Mesenchymal stem cell (in vitro differentiated cells and primary cell): ENCODE measurements at regions not wholly inside any gene's neighbourhood (a gene's known extent, or its start where the extent isn't known, plus 50 kb on each side); places are given as distances from the start of the nearest gene placed in this dataset.

ENCODE experiments used
- DNase-seq: peaks from one replicate; pipeline ENCODE4 v3.0.0-alpha.2; 2013
- H2AFZ ChIP-seq: one replicate; pipeline ENCODE4 v1.6.1; 2013; ENCODE audit warnings: low read depth, mild to moderate bottlenecking, control low read depth, inconsistent platforms, low read length, moderate library complexity
- H2AK5ac ChIP-seq: 2 replicates; pipeline ENCODE4 v1.6.1; 2013; ENCODE audit warnings: low read length, moderate library complexity, mild to moderate bottlenecking, inconsistent platforms; ENCODE audit not compliant: severe bottlenecking
- H2BK120ac ChIP-seq: one replicate; pipeline ENCODE4 v1.6.1; 2013; ENCODE audit warnings: low read depth, mild to moderate bottlenecking, inconsistent platforms, low read length, moderate library complexity
- H2BK12ac ChIP-seq, 2 experiments: one replicate each; pipeline ENCODE4 v1.6.1; 2013; ENCODE audit warnings: inconsistent platforms in 2 of 2, low read length in 2 of 2, mild to moderate bottlenecking in 2 of 2, moderate library complexity in 2 of 2, control low read depth in 1 of 2
- H2BK15ac ChIP-seq: one replicate; pipeline ENCODE4 v1.6.1; 2013; ENCODE audit warnings: mild to moderate bottlenecking, low read depth, inconsistent platforms; ENCODE audit not compliant: poor library complexity, severe bottlenecking
- H2BK5ac ChIP-seq: 2 replicates; pipeline ENCODE4 v1.6.1; 2013; ENCODE audit warnings: low read depth, mild to moderate bottlenecking, low read length, control low read depth, inconsistent platforms; ENCODE audit not compliant: poor library complexity, severe bottlenecking
- H3K14ac ChIP-seq, 2 experiments: one replicate each; pipeline ENCODE4 v1.6.1; 2013; ENCODE audit warnings: inconsistent platforms in 2 of 2, low read length in 2 of 2, control low read depth in 1 of 2, mild to moderate bottlenecking in 1 of 2, moderate library complexity in 1 of 2
- H3K18ac ChIP-seq, 2 experiments: one replicate each; pipeline ENCODE4 v1.6.1; 2013; ENCODE audit warnings: inconsistent platforms in 2 of 2, low read length in 2 of 2, control low read depth in 1 of 2, low read depth in 1 of 2, mild to moderate bottlenecking in 1 of 2
- H3K23ac ChIP-seq, 2 experiments: one replicate each; pipeline ENCODE4 v1.6.1; 2013; ENCODE audit warnings: inconsistent platforms in 2 of 2, low read length in 2 of 2, mild to moderate bottlenecking in 2 of 2, moderate library complexity in 2 of 2, control low read depth in 1 of 2
- H3K27ac ChIP-seq: 2 replicates; pipeline ENCODE4 v1.5.1; 2013; ENCODE audit warnings: mild to moderate bottlenecking, moderate library complexity, low read length, control low read depth, inconsistent platforms; ENCODE audit not compliant: poor library complexity, severe bottlenecking
- H3K27me3 ChIP-seq, 2 experiments: 2 replicates each; pipeline versions ENCODE4 v1.6.1 to v1.7.0; 2013; ENCODE audit warnings: low read length in 2 of 2, mild to moderate bottlenecking in 2 of 2, moderate library complexity in 2 of 2, control low read depth in 1 of 2, inconsistent platforms in 1 of 2; ENCODE audit not compliant: control insufficient read depth in 1 of 2, insufficient read depth in 1 of 2
- H3K36me3 ChIP-seq, 2 experiments: 2 replicates each; pipeline versions ENCODE4 v1.6.1 to v1.7.0; 2013; ENCODE audit warnings: low read length in 2 of 2, control low read depth in 1 of 2, inconsistent platforms in 1 of 2, low read depth in 1 of 2, mild to moderate bottlenecking in 1 of 2; ENCODE audit not compliant: insufficient read depth in 2 of 2, control insufficient read depth in 1 of 2
- H3K4ac ChIP-seq, 2 experiments: one replicate each; pipeline ENCODE4 v1.6.1; 2013; ENCODE audit warnings: inconsistent platforms in 2 of 2, low read length in 2 of 2, mild to moderate bottlenecking in 2 of 2, moderate library complexity in 2 of 2, control low read depth in 1 of 2, low read depth in 1 of 2
- H3K4me1 ChIP-seq: 2 replicates; pipeline ENCODE4 v1.6.1; 2013; ENCODE audit warnings: low read depth, low read length, control low read depth; ENCODE audit not compliant: control insufficient read depth, insufficient read depth
- H3K4me2 ChIP-seq: 2 replicates; pipeline ENCODE4 v1.6.1; 2013; ENCODE audit warnings: low read length, mild to moderate bottlenecking, inconsistent platforms; ENCODE audit not compliant: poor library complexity, severe bottlenecking
- H3K4me3 ChIP-seq, 2 experiments: 2 replicates each; pipeline versions ENCODE4 v1.5.1 to v1.7.0; 2013; ENCODE audit warnings: low read length in 2 of 2, mild to moderate bottlenecking in 2 of 2, control low read depth in 1 of 2, low read depth in 1 of 2; ENCODE audit not compliant: insufficient read depth in 1 of 2
- H3K79me1 ChIP-seq: replicated peaks from 2 replicates; pipeline ENCODE4 v1.6.1; 2013; ENCODE audit warnings: mild to moderate bottlenecking, control low read depth, low read length, inconsistent platforms; ENCODE audit not compliant: poor library complexity, severe bottlenecking
- H3K9ac ChIP-seq: 2 replicates; pipeline ENCODE4 v1.7.0; 2013; ENCODE audit warnings: mild to moderate bottlenecking, low read length, moderate library complexity
- H3K9me3 ChIP-seq: 2 replicates; pipeline ENCODE4 v1.7.0; 2013; ENCODE audit warnings: mild to moderate bottlenecking, low read length; ENCODE audit not compliant: control insufficient read depth
- H4K8ac ChIP-seq: one replicate; pipeline ENCODE4 v1.6.1; 2013; ENCODE audit warnings: inconsistent platforms, mild to moderate bottlenecking, low read length, moderate library complexity
- H4K91ac ChIP-seq: one replicate; pipeline ENCODE4 v1.6.1; 2013; ENCODE audit warnings: mild to moderate bottlenecking, low read length, inconsistent platforms
- WGBS: methylation state at CpG from one replicate; pipeline ENCODE4 v1.1.7; 2013; ENCODE audit warnings: mixed read lengths; 5-methylcytosine and 5-hydroxymethylcytosine counted together

DNA sequence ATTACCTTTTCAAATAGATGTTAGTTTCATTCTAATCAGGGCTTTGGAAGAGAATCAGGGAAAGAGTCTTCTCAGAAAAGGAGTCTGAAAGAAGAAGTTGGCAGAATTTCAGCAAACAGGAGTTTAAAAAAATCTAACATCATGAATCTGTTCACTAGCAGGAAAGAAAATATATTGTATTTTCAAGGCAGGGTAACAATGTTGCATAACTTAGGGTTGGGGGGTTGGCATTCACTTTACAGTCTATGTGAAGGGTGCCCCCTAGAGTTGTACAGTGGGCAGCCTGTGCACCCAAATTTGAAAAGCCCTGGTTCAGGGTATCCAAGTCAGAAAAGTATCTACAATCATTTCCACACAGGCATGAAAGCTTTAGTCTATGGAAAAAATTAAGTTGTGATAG is 348.4 kb upstream of the SLC30A5 start:
- Histone ChIP-seq H3K36me3 (no peaks in the 10 kb centered on the region), H3K4me1 (no peaks in the 10 kb centered on the region), H2BK15ac (no peak overlapping the region), H3K14ac (no peak overlapping the region), H3K4me3 (no peak overlapping the region), H3K27ac (no peak overlapping the region), H3K27me3 (peaks cover 0 to 7% of the 10 kb centered on the region in 2 experiments), H3K9me3 (peaks cover 3% of the 10 kb centered on the region), H3K18ac (no peak overlapping the region), H3K4me2 (no peak overlapping the region), H3K9ac (no peak overlapping the region), H3K79me1 (no peaks in the 10 kb centered on the region), H2BK12ac (no peak overlapping the region), H2BK5ac (no peak overlapping the region), H2AFZ (no peak overlapping the region), H2BK120ac (no peak overlapping the region), H4K8ac (no peak overlapping the region), H3K23ac (no peak overlapping the region), H3K4ac (no peak overlapping the region), H2AK5ac (no peak overlapping the region), H4K91ac (no peak overlapping the region)
- DNase-seq, result no peak

DNA sequence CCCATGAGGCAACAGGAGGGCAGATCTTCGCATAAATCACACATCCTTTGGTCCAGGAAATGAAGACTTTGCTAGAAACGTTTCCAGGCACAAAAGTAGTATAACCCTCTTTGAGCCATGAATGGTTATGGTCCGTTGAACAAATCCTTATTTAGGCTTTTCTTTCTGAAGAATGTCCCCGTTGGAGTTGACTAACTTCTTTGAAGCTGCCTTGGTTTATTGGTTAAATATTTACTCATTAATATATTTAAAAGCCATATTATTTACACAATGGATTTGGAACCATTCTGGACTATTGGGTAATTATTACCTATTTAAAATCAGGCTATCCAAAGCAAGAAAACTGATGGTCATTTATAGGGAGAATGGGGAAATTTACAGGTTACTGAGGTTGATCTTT is 347.6 kb upstream of the SLC30A5 start:
- no peaks in the 10 kb centered on the region for H3K79me1 ChIP-seq
- 66% methylated on average over 2 of the region's 4 CpGs for WGBS
- peaks cover 0 to 7% of the 10 kb centered on the region in 2 experiments for H3K27me3 ChIP-seq
- no peak overlapping the region for H3K4ac ChIP-seq
- H2AK5ac ChIP-seq, result no peak overlapping the region
- H3K27ac ChIP-seq, result peak overlapping the region; percentile 15
- no peak overlapping the region for H3K14ac ChIP-seq
- H3K9ac ChIP-seq, result no peak overlapping the region
- no peak overlapping the region for H3K23ac ChIP-seq
- H4K91ac ChIP-seq, result no peak overlapping the region
- no peak overlapping the region for H2BK120ac ChIP-seq
- H2AFZ ChIP-seq, result no peak overlapping the region
- no peak overlapping the region for H3K4me2 ChIP-seq
- DNase-seq, result no peak
- H3K4me1 ChIP-seq, result no peaks in the 10 kb centered on the region
- peaks cover 3% of the 10 kb centered on the region for H3K9me3 ChIP-seq
- no peak overlapping the region for H3K18ac ChIP-seq
- H4K8ac ChIP-seq, result no peak overlapping the region
- no peak overlapping the region for H2BK5ac ChIP-seq
- H3K36me3 ChIP-seq, result no peaks in the 10 kb centered on the region
- H3K4me3 ChIP-seq, result no peak overlapping the region
- H2BK12ac ChIP-seq, result no peak overlapping the region
- no peak overlapping the region for H2BK15ac ChIP-seq

DNA sequence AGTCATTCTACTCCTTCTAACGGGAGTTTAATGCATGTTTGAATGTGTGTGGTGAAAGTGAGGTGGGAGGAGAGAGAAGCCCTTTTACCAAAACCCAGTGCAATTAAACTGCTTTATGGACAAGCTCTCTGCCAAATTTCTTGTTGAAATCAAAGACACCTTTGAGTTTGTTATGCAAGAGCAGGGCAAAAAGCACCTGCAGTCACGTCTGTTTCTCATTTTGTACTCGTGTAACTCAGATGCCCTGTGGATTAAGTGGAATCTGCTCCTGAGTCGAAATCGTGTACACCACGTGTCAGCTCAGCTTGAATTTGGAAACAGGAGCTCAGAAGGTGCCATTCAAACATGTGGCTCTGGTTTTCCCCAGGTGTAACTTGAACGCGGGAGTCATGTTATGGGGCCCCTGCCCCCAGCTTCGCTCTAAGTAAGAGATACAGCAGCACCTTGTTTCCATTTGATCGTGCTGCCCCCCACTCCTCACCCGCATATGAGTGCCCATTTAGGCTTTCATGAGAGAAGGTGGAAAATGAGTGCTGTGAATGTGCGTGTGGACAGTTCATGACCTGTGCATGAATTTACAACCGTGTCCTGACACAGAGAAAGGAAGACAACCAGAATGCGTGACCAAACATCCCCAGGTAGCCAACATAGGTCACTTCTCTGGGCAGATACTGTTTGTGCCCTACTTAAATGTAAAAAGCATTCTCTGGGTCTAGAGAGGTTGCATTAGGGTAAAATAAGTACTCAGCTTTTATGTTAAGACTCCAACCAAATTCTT is 347.0 kb upstream of the SLC30A5 start:
- no peak overlapping the region for H2AFZ ChIP-seq
- 89% methylated on average over 13 of the region's 14 CpGs for WGBS
- H3K14ac ChIP-seq, result no peak overlapping the region
- H2BK12ac ChIP-seq, result no peak overlapping the region
- H2BK120ac ChIP-seq, result no peak overlapping the region
- H2BK5ac ChIP-seq, result no peak overlapping the region
- H3K4me2 ChIP-seq, result no peak overlapping the region
- no peak overlapping the region for H3K9ac ChIP-seq
- no peak overlapping the region for H2AK5ac ChIP-seq
- no peak overlapping the region for H3K27ac ChIP-seq
- H3K27me3 ChIP-seq, result peaks cover 0 to 7% of the 10 kb centered on the region in 2 experiments
- no peaks in the 10 kb centered on the region for H3K79me1 ChIP-seq
- H3K4ac ChIP-seq, result no peak overlapping the region
- DNase-seq, result no peak
- peaks cover 3% of the 10 kb centered on the region for H3K9me3 ChIP-seq
- no peak overlapping the region for H3K4me3 ChIP-seq
- no peak overlapping the region for H4K8ac ChIP-seq
- no peak overlapping the region for H2BK15ac ChIP-seq
- no peak overlapping the region for H3K23ac ChIP-seq
- no peak overlapping the region for H4K91ac ChIP-seq
- no peaks in the 10 kb centered on the region for H3K36me3 ChIP-seq
- no peaks in the 10 kb centered on the region for H3K4me1 ChIP-seq
- H3K18ac ChIP-seq, result no peak overlapping the region

DNA sequence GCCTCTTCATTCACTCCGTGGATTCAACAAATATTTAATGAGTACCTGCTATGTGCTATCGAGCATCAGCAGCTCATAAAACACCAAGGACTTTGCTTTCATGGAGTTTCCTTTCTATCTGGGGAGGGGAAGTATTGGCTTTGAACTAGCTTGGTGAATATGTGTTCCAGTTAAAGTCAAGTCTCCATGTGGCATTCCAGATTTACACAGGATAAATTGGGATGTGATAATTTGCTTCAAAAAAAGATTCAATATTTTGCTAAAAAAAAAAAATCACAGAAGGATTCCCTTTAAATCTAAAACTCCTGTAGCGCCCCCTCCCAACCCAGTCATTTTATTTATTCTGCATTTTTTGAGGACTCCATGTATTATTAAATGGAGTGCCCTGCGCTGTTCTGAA is 346.3 kb upstream of the SLC30A5 start:
- Histone ChIP-seq H3K9me3 (peaks cover 3% of the 10 kb centered on the region), H4K91ac (no peak overlapping the region), H2AFZ (no peak overlapping the region), H2BK12ac (no peak overlapping the region), H2BK15ac (no peak overlapping the region), H3K9ac (no peak overlapping the region), H2BK5ac (no peak overlapping the region), H3K27ac (no peak overlapping the region), H3K4me3 (no peak overlapping the region), H2AK5ac (no peak overlapping the region), H3K18ac (no peak overlapping the region), H3K4ac (no peak overlapping the region), H3K14ac (no peak overlapping the region), H3K4me2 (no peak overlapping the region), H3K23ac (no peak overlapping the region), H3K36me3 (no peaks in the 10 kb centered on the region), H4K8ac (no peak overlapping the region), H3K4me1 (no peaks in the 10 kb centered on the region), H3K27me3 (peaks cover 0 to 7% of the 10 kb centered on the region in 2 experiments), H2BK120ac (no peak overlapping the region), H3K79me1 (no peaks in the 10 kb centered on the region)
- DNase-seq, result no peak
- WGBS, result 86% methylated on average over 4 of the region's 4 CpGs
